ENCODE measurements at regions not wholly inside any gene's neighbourhood (a gene's known extent, or its start where the extent isn't known, plus 50 kb on each side); places are given as distances from the start of the nearest gene placed in this dataset.
A peak's percentile ranks its signal among the peaks of the same experiment; 100 is the strongest.

GRCh38 chrX:6738518-6739470 lies 203.9 kb upstream of the VCX3A start:
- H3K9me3 Mint-ChIP-seq: no peaks in the 10 kb centered on the region
- TF ChIP-seq, protein P1, sequence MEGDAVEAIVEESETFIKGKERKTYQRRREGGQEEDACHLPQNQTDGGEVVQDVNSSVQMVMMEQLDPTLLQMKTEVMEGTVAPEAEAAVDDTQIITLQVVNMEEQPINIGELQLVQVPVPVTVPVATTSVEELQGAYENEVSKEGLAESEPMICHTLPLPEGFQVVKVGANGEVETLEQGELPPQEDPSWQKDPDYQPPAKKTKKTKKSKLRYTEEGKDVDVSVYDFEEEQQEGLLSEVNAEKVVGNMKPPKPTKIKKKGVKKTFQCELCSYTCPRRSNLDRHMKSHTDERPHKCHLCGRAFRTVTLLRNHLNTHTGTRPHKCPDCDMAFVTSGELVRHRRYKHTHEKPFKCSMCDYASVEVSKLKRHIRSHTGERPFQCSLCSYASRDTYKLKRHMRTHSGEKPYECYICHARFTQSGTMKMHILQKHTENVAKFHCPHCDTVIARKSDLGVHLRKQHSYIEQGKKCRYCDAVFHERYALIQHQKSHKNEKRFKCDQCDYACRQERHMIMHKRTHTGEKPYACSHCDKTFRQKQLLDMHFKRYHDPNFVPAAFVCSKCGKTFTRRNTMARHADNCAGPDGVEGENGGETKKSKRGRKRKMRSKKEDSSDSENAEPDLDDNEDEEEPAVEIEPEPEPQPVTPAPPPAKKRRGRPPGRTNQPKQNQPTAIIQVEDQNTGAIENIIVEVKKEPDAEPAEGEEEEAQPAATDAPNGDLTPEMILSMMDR (IDR thresholded peaks at IDR 0.05): no peak
- peaks cover 2% of the 10 kb centered on the region for H3K4me1 Mint-ChIP-seq (ENCODE audit: low read depth)
- CTCF ChIA-PET: no interaction called here
- ATAC-seq: peak; percentile 51
- H3K27me3 Mint-ChIP-seq: no peaks in the 10 kb centered on the region
- peak overlapping the region; percentile 68 for H3K27ac Mint-ChIP-seq
- intact Hi-C loops (cut with micrococcal nuclease): no loop called here
- H3K36me3 Mint-ChIP-seq (ENCODE audit: low read depth): no peaks in the 10 kb centered on the region
- peak; percentile 10 for DNase-seq
- no peak overlapping the region for H3K4me3 Mint-ChIP-seq
- POLR2A ChIA-PET: interaction anchor here (1.1 kb wide), 1 partner anchor 143 kb away, joined by 3 read pairs; no protein-coding TSS in a partner anchor

DNA sequence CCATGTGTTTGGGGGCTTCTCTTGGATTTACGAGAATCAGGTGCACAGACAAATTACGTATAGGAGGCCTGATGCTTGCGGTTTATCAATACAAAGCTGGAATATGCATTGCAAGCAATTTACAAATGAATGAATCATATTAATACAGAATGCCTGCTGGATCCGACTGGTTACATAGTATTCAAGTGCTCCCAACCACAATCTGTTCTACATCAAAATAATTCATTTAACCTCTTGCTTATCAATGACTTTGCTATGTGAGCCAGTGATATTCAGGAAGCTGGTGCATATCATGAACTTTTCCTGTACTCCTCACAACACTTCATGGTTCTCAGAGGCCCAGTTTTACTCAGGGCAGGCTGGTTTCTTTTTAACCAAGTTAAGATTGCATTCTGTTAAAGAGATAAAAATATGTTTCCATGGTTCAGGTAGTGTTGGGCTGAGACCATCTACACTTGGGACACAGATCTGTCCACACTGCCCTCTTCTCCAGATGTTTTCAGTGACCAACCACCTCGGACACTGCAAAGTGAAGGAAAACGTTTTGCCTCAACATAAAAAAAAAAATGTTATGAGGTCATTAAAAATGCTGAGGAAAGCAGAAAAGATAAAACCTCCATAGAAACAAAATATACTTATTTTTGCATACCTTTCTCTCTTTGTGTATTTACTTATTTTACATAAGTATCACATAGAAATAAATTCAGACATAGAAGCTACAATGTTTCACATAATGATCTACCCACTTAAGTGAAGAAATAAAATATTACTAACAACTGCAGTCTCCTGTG lies 200.1 kb upstream of the VCX3A start:
- DNase-seq (no peak), ATAC-seq (no peak)
- TF ChIP-seq, protein P1 (IDR thresholded peaks at IDR 0.05): no peak
- H3K9me3 Mint-ChIP-seq: no peaks in the 10 kb centered on the region
- H3K27ac Mint-ChIP-seq: no peak overlapping the region
- CTCF ChIA-PET: no interaction called here
- intact Hi-C loops (cut with micrococcal nuclease): no loop called here
- no peaks in the 10 kb centered on the region for H3K36me3 Mint-ChIP-seq (ENCODE audit: low read depth)
- POLR2A ChIA-PET: no interaction called here
- peaks cover 2% of the 10 kb centered on the region for H3K4me1 Mint-ChIP-seq (ENCODE audit: low read depth)
- H3K4me3 Mint-ChIP-seq: no peak overlapping the region
- no peaks in the 10 kb centered on the region for H3K27me3 Mint-ChIP-seq

GRCh38 chrX:6732101-6732500 lies 197.2 kb upstream of the VCX3A start:
- ATAC-seq (no peak), DNase-seq (no peak)
- no peaks in the 10 kb centered on the region for H3K9me3 Mint-ChIP-seq
- no peak overlapping the region for H3K4me3 Mint-ChIP-seq
- H3K36me3 Mint-ChIP-seq (ENCODE audit: low read depth): no peaks in the 10 kb centered on the region
- TF ChIP-seq, protein P1 (IDR thresholded peaks at IDR 0.05): no peak
- intact Hi-C loops (cut with micrococcal nuclease): no loop called here
- ChIA-PET POLR2A (no interaction called here), CTCF (no interaction called here)
- H3K27me3 Mint-ChIP-seq: no peaks in the 10 kb centered on the region
- no peak overlapping the region for H3K27ac Mint-ChIP-seq
- no peaks in the 10 kb centered on the region for H3K4me1 Mint-ChIP-seq (ENCODE audit: low read depth)

- Mint-ChIP-seq H3K4me3 (no peak overlapping the region), H3K27me3 (no peaks in the 10 kb centered on the region), H3K27ac (no peak overlapping the region), H3K9me3 (no peaks in the 10 kb centered on the region), H3K36me3 (ENCODE audit: low read depth) (no peaks in the 10 kb centered on the region), H3K4me1 (ENCODE audit: low read depth) (no peaks in the 10 kb centered on the region)
- TF ChIP-seq, protein P1 (IDR thresholded peaks at IDR 0.05): no peak
- CTCF ChIA-PET: no interaction called here
- DNase-seq (no peak), ATAC-seq (no peak)
- intact Hi-C loops (cut with micrococcal nuclease): no loop called here
- POLR2A ChIA-PET: no interaction called here
Measured at GRCh38 chrX:6729626-6730025, 194.7 kb upstream of the VCX3A start.

DNA sequence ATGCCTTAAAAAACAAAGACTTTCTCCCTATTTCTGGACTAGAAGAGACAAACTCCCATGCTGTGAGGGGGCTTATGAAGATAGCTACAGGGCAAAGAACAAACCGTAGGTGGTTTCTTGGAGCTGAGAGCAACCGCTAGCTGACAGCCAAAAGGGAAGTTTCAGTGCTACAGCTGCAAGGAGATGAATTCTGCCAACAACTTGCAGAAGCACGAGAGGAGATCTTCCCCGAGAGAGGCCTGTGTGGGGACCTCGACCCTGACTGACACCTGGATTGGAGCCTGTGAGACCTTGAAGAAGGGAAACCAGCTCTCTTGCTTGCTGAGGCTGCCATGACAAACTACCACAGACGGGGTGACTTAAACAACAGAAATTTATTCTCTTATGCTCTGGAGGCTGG lies 183.8 kb upstream of the VCX3A start:
- no peaks in the 10 kb centered on the region for H3K4me1 Mint-ChIP-seq (ENCODE audit: low read depth)
- H3K27me3 Mint-ChIP-seq: no peaks in the 10 kb centered on the region
- ATAC-seq (no peak), DNase-seq (no peak)
- ChIA-PET POLR2A (no interaction called here), CTCF (no interaction called here)
- no peaks in the 10 kb centered on the region for H3K9me3 Mint-ChIP-seq
- H3K36me3 Mint-ChIP-seq (ENCODE audit: low read depth): no peaks in the 10 kb centered on the region
- TF ChIP-seq, protein P1 (IDR thresholded peaks at IDR 0.05): no peak
- no peak overlapping the region for H3K4me3 Mint-ChIP-seq
- intact Hi-C loops (cut with micrococcal nuclease): no loop called here
- no peak overlapping the region for H3K27ac Mint-ChIP-seq

Data from activated CD8-positive, alpha-beta T cell treated with anti-CD3 and anti-CD28 coated beads for 36 hours (primary cell).